Gastroesophageal sphincter (tissue), 4 donors: ENCODE measurements at regions not wholly inside any gene's neighbourhood (a gene's known extent, or its start where the extent isn't known, plus 50 kb on each side); places are given as distances from the start of the nearest gene placed in this dataset.
A peak's percentile ranks its signal among the peaks of the same experiment; 100 is the strongest.

ENCODE experiments used
- ATAC-seq: fragments of 150-250 bp; one replicate; pipeline ENCODE4 v1.9.1; 2016; ENCODE audit warnings: mild to moderate bottlenecking, moderate library complexity
- H3K27ac ChIP-seq, 4 donors: fragments of 200-600 bp; sonication (generic) in 3 of 4; 1 replicate in 3 of 4; 2 replicates in 1 of 4; pipeline ENCODE4 v1.5.1; 2016 to 2019
- H3K27me3 ChIP-seq: fragments of 200-600 bp; sonication (generic); one replicate; pipeline ENCODE4 v1.5.1; 2019
- H3K36me3 ChIP-seq, 2 donors: fragments of 200-600 bp; sonication (generic); one replicate each; pipeline ENCODE4 v1.5.1; 2019; ENCODE audit warnings: control low read depth in 1 of 2
- H3K4me1 ChIP-seq, 3 donors: fragments of 200-600 bp; sonication (generic); 1 replicate in 2 of 3; 2 replicates in 1 of 3; pipeline ENCODE4 v1.5.1; 2016 to 2019; ENCODE audit warnings: control low read depth in 2 of 3
- H3K4me3 ChIP-seq, 2 donors: fragments of 200-600 bp; sonication (generic); one replicate each; pipeline ENCODE4 v1.5.1; 2019; ENCODE audit warnings: mild to moderate bottlenecking in 1 of 2, moderate library complexity in 1 of 2
- H3K9me3 ChIP-seq, 3 donors: fragments of 200-600 bp; sonication (generic); one replicate each; pipeline ENCODE4 v1.5.1; 2017 to 2019; ENCODE audit warnings: control low read depth in 2 of 3
- EP300 ChIP-seq: sonication (generic); formaldehyde crosslinking; IDR thresholded peaks from one replicate; pipeline ENCODE4 v1.6.1; 2017; ENCODE audit warnings: antibody characterized with exemption, mild to moderate bottlenecking
- POLR2A ChIP-seq, 2 donors: fragments of 450-650 bp; IDR thresholded peaks; one replicate each; pipeline ENCODE4 v1.6.1; 2017; ENCODE audit warnings: antibody characterized with exemption in 2 of 2, mild to moderate bottlenecking in 2 of 2, moderate library complexity in 1 of 2
- POLR2AphosphoS5 ChIP-seq: sonication (generic); formaldehyde crosslinking; IDR thresholded peaks from one replicate; pipeline ENCODE4 v1.6.1; 2017; ENCODE audit warnings: antibody characterized with exemption
- WGBS, 2 donors: methylation state at CpG; one replicate each; pipeline ENCODE4 v1.1.5; 2018; ENCODE audit warnings: low coverage in 1 of 2; 5-methylcytosine and 5-hydroxymethylcytosine counted together
- TF ChIP-seq, protein P1 (sequence below), 4 experiments: fragments of 200-600 bp in 2 of 4; fragments of 450-650 bp in 2 of 4; sonication (generic) in 1 of 4; IDR thresholded peaks; one replicate each; pipeline ENCODE4 v1.5.1; 2017 to 2019; ENCODE audit warnings: antibody characterized with exemption in 4 of 4, mild to moderate bottlenecking in 2 of 4, moderate library complexity in 2 of 4

DNA sequence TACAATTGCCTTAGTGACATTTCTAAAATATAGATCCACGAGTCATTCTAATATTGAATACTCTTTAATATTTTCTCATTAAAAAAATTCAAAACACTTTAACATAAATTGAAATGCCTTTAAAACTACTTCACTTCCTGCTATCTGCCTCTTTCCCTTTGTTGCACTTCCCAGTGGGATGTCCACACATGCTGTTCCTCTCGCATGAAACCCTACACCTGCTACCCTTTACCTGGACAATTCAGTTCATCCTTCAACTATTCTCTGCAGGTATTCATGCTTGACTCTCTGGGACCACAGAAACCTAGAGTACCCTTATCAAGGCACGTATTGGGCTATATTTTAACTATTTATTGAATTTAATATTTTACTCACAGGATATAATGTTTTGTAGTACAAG is 373.3 kb upstream of the GALNT5 start:
- Histone ChIP-seq H3K27me3 (no peaks in the 10 kb centered on the region), H3K36me3 (no peaks in the 10 kb centered on the region), H3K4me3 (no peak overlapping the region), H3K9me3 (no peaks in the 10 kb centered on the region), H3K4me1 (no peaks in the 10 kb centered on the region), H3K27ac (no peak overlapping the region)
- WGBS, 2 donors: 81 to 93% methylated on average over 3 of the region's 3 CpGs
- TF ChIP-seq POLR2AphosphoS5: no peak
- TF ChIP-seq, protein P1, sequence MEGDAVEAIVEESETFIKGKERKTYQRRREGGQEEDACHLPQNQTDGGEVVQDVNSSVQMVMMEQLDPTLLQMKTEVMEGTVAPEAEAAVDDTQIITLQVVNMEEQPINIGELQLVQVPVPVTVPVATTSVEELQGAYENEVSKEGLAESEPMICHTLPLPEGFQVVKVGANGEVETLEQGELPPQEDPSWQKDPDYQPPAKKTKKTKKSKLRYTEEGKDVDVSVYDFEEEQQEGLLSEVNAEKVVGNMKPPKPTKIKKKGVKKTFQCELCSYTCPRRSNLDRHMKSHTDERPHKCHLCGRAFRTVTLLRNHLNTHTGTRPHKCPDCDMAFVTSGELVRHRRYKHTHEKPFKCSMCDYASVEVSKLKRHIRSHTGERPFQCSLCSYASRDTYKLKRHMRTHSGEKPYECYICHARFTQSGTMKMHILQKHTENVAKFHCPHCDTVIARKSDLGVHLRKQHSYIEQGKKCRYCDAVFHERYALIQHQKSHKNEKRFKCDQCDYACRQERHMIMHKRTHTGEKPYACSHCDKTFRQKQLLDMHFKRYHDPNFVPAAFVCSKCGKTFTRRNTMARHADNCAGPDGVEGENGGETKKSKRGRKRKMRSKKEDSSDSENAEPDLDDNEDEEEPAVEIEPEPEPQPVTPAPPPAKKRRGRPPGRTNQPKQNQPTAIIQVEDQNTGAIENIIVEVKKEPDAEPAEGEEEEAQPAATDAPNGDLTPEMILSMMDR (IDR thresholded peaks at IDR 0.05): no peak
- TF ChIP-seq POLR2A (IDR thresholded peaks at IDR 0.05): no peak
- TF ChIP-seq EP300: no peak
- no peak for ATAC-seq

- H3K9me3 ChIP-seq: no peaks in the 10 kb centered on the region
- H3K27me3 ChIP-seq: no peaks in the 10 kb centered on the region
- no peak for ATAC-seq
- 74 to 82% methylated on average over 3 to 5 of the region's 5 CpGs for WGBS, 2 donors
- H3K27ac ChIP-seq: no peak overlapping the region
- peaks cover 0 to 6% (median 0%) of the 10 kb centered on the region in 3 donors for H3K4me1 ChIP-seq
- no peak for TF ChIP-seq POLR2AphosphoS5
- TF ChIP-seq, protein P1 (IDR thresholded peaks at IDR 0.05): no peak
- no peak for TF ChIP-seq EP300
- no peak for TF ChIP-seq POLR2A (IDR thresholded peaks at IDR 0.05)
- H3K36me3 ChIP-seq: no peaks in the 10 kb centered on the region
- H3K4me3 ChIP-seq: no peak overlapping the region
Observed at GRCh38 chr2:156890529-156891148, 366.9 kb upstream of the GALNT5 start.

DNA sequence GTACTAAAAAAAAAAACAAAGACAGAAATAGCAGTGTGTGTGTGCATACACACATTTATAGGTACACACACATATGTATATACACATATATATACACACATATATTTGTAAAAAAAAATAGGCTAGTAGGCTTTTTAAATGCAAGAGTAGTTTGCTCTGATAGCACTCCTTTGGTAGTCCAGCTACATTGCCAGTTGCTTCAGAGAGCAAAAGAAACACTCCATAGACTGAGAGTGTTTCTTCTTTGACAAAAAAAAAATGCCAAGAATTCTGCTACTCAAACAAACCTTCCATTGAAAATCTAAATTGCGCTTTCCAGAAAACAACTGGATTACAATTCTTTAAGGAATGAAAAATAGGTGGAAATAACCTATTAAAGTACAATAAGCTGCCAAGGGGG is 365.9 kb upstream of the GALNT5 start:
- peaks cover 5% of the 10 kb centered on the region for H3K27me3 ChIP-seq
- H3K36me3 ChIP-seq: no peaks in the 10 kb centered on the region
- H3K27ac ChIP-seq: no peak overlapping the region
- no peak overlapping the region for H3K4me3 ChIP-seq
- TF ChIP-seq POLR2AphosphoS5 (no peak), POLR2A (IDR thresholded peaks at IDR 0.05) (no peak), EP300 (no peak)
- TF ChIP-seq, protein P1 (IDR thresholded peaks at IDR 0.05): no peak
- 65 to 89% methylated on average over 1 of the region's 1 CpG for WGBS, 2 donors
- H3K4me1 ChIP-seq: peaks cover 0 to 6% (median 0%) of the 10 kb centered on the region in 3 donors
- ATAC-seq: no peak
- H3K9me3 ChIP-seq: no peaks in the 10 kb centered on the region

DNA sequence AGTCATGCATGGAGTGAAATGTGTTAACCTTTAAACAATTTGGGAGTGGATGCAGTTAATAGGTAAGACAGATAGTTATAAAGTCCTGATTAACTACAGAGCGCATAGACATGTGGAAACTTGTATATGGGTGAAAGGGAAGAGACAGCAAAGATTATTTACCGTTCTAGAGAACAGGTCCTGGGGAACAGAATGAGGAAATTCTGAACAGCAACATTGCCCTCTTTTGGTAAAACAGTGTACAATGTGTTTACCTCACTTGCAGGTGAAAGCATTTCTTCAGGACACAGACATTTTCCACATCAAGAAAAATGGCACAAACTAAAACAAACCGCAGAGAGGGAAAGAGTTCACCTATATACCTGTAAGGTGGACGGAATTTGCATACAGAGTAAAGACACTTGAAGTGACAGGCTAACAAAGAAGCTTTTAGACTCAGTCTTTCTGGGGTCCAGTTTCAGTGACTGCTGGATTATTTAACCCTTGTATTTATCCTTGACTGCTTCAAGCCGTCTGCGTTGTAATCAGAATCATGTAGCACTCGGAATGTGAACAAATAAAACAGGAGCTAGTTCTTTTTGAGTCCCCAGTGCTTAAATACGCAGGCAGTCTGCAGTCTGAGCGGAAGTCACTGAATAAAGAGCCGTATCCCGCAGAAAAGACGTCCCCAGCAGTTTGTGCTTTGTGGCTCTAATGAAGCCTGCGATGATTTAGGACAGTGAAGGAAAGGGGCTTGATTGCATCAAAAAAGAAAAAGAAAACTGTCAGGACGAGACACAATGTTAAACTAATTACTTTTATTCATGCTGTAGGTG is 364.8 kb upstream of the GALNT5 start:
- WGBS, 2 donors: 0 to 8% methylated on average over 4 to 14 of the region's 14 CpGs
- ATAC-seq: no peak
- H3K4me3 ChIP-seq: peak overlapping the region; percentile 14 to 33
- no peak overlapping the region for H3K27ac ChIP-seq
- TF ChIP-seq POLR2AphosphoS5 (no peak), POLR2A (IDR thresholded peaks at IDR 0.05) (no peak)
- TF ChIP-seq, protein P1 (IDR thresholded peaks at IDR 0.05): peak in 3 of 4 experiments; percentile 29 to 47 (median 33)
- H3K4me1 ChIP-seq: peaks cover 0 to 6% (median 0%) of the 10 kb centered on the region in 3 donors
- H3K27me3 ChIP-seq: peaks cover 6% of the 10 kb centered on the region
- H3K36me3 ChIP-seq: no peaks in the 10 kb centered on the region
- H3K9me3 ChIP-seq: no peaks in the 10 kb centered on the region
